Lower lobe of right lung (tissue), 2 donors: ENCODE measurements at regions not wholly inside any gene's neighbourhood (a gene's known extent, or its start where the extent isn't known, plus 50 kb on each side); places are given as distances from the start of the nearest gene placed in this dataset.

ENCODE experiments used
- ATAC-seq, 2 donors: fragments of 200-7000 bp; cut with Tn5 transposase; one replicate each; pipeline ENCODE4 v1.9.1; 2020 to 2022; ENCODE audit warnings: mild to moderate bottlenecking in 2 of 2, moderate library complexity in 2 of 2
- DNase-seq: peaks from one replicate; pipeline ENCODE4 v3.0.0-alpha.2; 2020
- H3K27ac ChIP-seq: fragments of 200-600 bp; one replicate; pipeline ENCODE4 v1.8.0; 2022
- H3K27me3 ChIP-seq: fragments of 200-600 bp; one replicate; pipeline ENCODE4 v1.8.0; 2022; ENCODE audit warnings: low read depth
- H3K36me3 ChIP-seq: fragments of 200-600 bp; one replicate; pipeline ENCODE4 v1.8.0; 2022; ENCODE audit warnings: mild to moderate bottlenecking
- H3K4me1 ChIP-seq: fragments of 200-600 bp; one replicate; pipeline ENCODE4 v1.8.0; 2022
- H3K4me3 ChIP-seq: fragments of 200-600 bp; one replicate; pipeline ENCODE4 v1.8.0; 2022; ENCODE audit warnings: mild to moderate bottlenecking
- H3K9me3 ChIP-seq: fragments of 200-600 bp; one replicate; pipeline ENCODE4 v1.8.0; 2022
- CTCF ChIP-seq: fragments of 200-600 bp; IDR thresholded peaks from one replicate; pipeline ENCODE4 v1.8.0; 2022; ENCODE audit warnings: antibody characterized with exemption, mild to moderate bottlenecking
- intact Hi-C: fragments of 100-400 bp; cut with DNase I; formaldehyde crosslinking; loops from one replicate; pipeline ENCODE4 v1.11.0; 2022
- donor health status: DM: no; HTN: yes; CAD: no; lungs with severe emphysema.

GRCh38 chr9:25990376-25990775 lies 312.1 kb upstream of the TUSC1 start:
- H3K9me3 ChIP-seq, result peaks cover 3% of the 10 kb centered on the region
- H3K36me3 ChIP-seq, result no peaks in the 10 kb centered on the region
- DNase-seq, result no peak
- no peak for ATAC-seq
- intact Hi-C loops, result no loop called here
- TF ChIP-seq CTCF, result no peak
- no peak overlapping the region for H3K4me3 ChIP-seq
- no peaks in the 10 kb centered on the region for H3K27me3 ChIP-seq
- H3K27ac ChIP-seq, result no peak overlapping the region
- H3K4me1 ChIP-seq, result no peaks in the 10 kb centered on the region

GRCh38 chr9:25975667-25976066 lies 297.4 kb upstream of the TUSC1 start:
- DNase-seq (no peak), ATAC-seq (no peak)
- no peaks in the 10 kb centered on the region for H3K4me1 ChIP-seq
- no peak overlapping the region for H3K4me3 ChIP-seq
- no peaks in the 10 kb centered on the region for H3K27me3 ChIP-seq
- H3K9me3 ChIP-seq, result peaks cover 5% of the 10 kb centered on the region
- H3K36me3 ChIP-seq, result no peaks in the 10 kb centered on the region
- intact Hi-C loops, result no loop called here
- no peak overlapping the region for H3K27ac ChIP-seq
- TF ChIP-seq CTCF, result no peak

DNA sequence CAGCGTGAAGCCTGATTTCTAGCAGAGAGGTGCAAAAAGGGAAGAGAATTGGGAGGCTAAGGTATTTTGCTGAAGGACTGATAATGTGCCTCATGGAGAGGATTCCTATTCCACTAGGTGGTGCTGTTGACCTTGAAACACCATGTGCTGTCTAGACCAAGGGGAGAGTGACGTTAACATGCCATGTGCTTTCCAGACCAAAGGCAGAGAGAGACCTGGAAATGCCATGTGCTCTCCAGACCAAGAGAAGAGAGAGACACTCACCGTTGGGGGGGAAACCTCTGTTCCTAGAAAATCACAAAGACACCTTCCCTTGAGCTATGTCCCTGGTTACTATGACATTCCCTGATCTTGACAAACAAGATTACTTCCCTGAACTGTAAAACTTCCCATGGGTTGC lies 286.0 kb upstream of the TUSC1 start:
- peak in 1 of 2 donors; percentile 81 for ATAC-seq
- no peak for DNase-seq
- peak; percentile 43 for TF ChIP-seq CTCF
- no peaks in the 10 kb centered on the region for H3K36me3 ChIP-seq
- intact Hi-C loops, result no loop called here
- H3K27me3 ChIP-seq, result no peaks in the 10 kb centered on the region
- no peak overlapping the region for H3K27ac ChIP-seq
- H3K9me3 ChIP-seq, result no peaks in the 10 kb centered on the region
- H3K4me3 ChIP-seq, result no peak overlapping the region
- no peaks in the 10 kb centered on the region for H3K4me1 ChIP-seq

DNA sequence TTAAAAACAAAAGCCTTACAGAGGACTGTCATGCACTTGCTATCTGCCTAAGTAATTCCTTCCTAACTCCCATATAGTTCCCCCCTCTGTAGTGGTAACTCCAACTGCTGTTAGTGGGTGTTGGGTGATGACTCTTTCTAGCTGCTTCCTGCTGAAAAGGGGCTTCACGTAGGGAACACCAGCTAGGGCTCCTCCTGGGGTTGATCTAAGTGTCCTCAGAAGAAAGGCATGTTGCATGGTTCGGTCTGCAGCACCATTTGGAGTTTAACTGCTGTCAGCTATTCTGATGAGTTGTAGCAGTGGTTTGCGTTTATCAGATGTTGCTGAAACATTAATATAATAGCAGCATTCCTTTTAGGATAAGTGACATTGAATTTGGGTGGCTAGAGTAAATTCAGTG lies 281.9 kb upstream of the TUSC1 start:
- DNase-seq, result no peak
- H3K4me1 ChIP-seq, result no peaks in the 10 kb centered on the region
- intact Hi-C loops, result no loop called here
- no peak for ATAC-seq
- TF ChIP-seq CTCF, result no peak
- H3K27ac ChIP-seq, result no peak overlapping the region
- H3K9me3 ChIP-seq, result no peaks in the 10 kb centered on the region
- H3K4me3 ChIP-seq, result no peak overlapping the region
- no peaks in the 10 kb centered on the region for H3K27me3 ChIP-seq
- no peaks in the 10 kb centered on the region for H3K36me3 ChIP-seq

- no peak for TF ChIP-seq CTCF
- intact Hi-C loops, result no loop called here
- Histone ChIP-seq H3K4me1 (no peaks in the 10 kb centered on the region), H3K9me3 (no peaks in the 10 kb centered on the region), H3K27ac (no peak overlapping the region), H3K36me3 (no peaks in the 10 kb centered on the region), H3K27me3 (no peaks in the 10 kb centered on the region), H3K4me3 (no peak overlapping the region)
- DNase-seq, result no peak
- ATAC-seq, result no peak
These were observed 276.0 kb upstream of the TUSC1 start for GRCh38 chr9:25954209-25954608.

- no peak for DNase-seq
- Histone ChIP-seq H3K36me3 (no peaks in the 10 kb centered on the region), H3K4me1 (no peaks in the 10 kb centered on the region), H3K4me3 (no peak overlapping the region), H3K27ac (no peak overlapping the region), H3K9me3 (no peaks in the 10 kb centered on the region), H3K27me3 (no peaks in the 10 kb centered on the region)
- intact Hi-C loops, result no loop called here
- TF ChIP-seq CTCF, result no peak
- no peak for ATAC-seq
These were observed 269.9 kb upstream of the TUSC1 start for GRCh38 chr9:25948182-25948581.
